DOHH2 (cell line): ENCODE measurements at regions not wholly inside any gene's neighbourhood (a gene's known extent, or its start where the extent isn't known, plus 50 kb on each side); places are given as distances from the start of the nearest gene placed in this dataset.

Experiments used
- CTCF ChIP-seq: fragments of 200-600 bp; sonication (generic); IDR thresholded peaks from one replicate; pipeline ENCODE4 v1.5.1; 2014; ENCODE audit warnings: antibody characterized with exemption, mild to moderate bottlenecking, low read depth, low read length; ENCODE audit not compliant: poor library complexity, severe bottlenecking
- EZH2phosphoT487 ChIP-seq: fragments of 200-600 bp; sonication (generic); IDR thresholded peaks from 2 replicates; pipeline ENCODE4 v1.6.1; 2017; ENCODE audit warnings: borderline replicate concordance, mild to moderate bottlenecking, antibody characterized with exemption, low read length, moderate library complexity, mixed read lengths

GRCh38 chrX:140064993-140065392, 99.7 kb upstream of the CXorf66 start:
- no peak for TF ChIP-seq CTCF
- no peak for TF ChIP-seq EZH2phosphoT487
